Mucosa of descending colon (tissue), 3 donors: ENCODE measurements at regions not wholly inside any gene's neighbourhood (a gene's known extent, or its start where the extent isn't known, plus 50 kb on each side); places are given as distances from the start of the nearest gene placed in this dataset.

ENCODE experiments used
- ATAC-seq: fragments of 200-7000 bp; cut with Tn5 transposase; one replicate; pipeline ENCODE4 v1.9.1; 2020; ENCODE audit warnings: mild to moderate bottlenecking, moderate library complexity
- DNase-seq, 3 donors: peaks; one replicate each; pipeline ENCODE4 v3.0.0-alpha.2; 2020
- H3K36me3 ChIP-seq: fragments of 200-600 bp; one replicate; pipeline ENCODE4 v1.8.0; 2021; ENCODE audit warnings: low read depth, mild to moderate bottlenecking
- H3K4me1 ChIP-seq: fragments of 200-600 bp; one replicate; pipeline ENCODE4 v1.8.0; 2021; ENCODE audit warnings: low read depth, mild to moderate bottlenecking
- H3K4me3 ChIP-seq: fragments of 200-600 bp; one replicate; pipeline ENCODE4 v1.8.0; 2021; ENCODE audit warnings: mild to moderate bottlenecking
- H3K9me3 ChIP-seq: fragments of 200-600 bp; one replicate; pipeline ENCODE4 v1.8.0; 2021; ENCODE audit warnings: mild to moderate bottlenecking
- intact Hi-C, 2 donors: fragments of 100-400 bp; cut with DNase I in 1 of 2; cut with micrococcal nuclease in 1 of 2; formaldehyde crosslinking; loops; one replicate each; pipeline versions ENCODE4 v1.11.0 to v1.11.1; 2022; cut with DNase I, micrococcal nuclease
- TF ChIP-seq, protein P1 (sequence below): fragments of 200-600 bp; IDR thresholded peaks from one replicate; pipeline ENCODE4 v1.8.0; 2022; ENCODE audit warnings: antibody characterized with exemption, mild to moderate bottlenecking
- donor health status: DM: no; HTN: no; CAD: no; lungs with moderate emphysema.
- donor health status: DM: no; HTN: no; CAD: no.
- donor health status: DM: no; HTN: yes; CAD: no.

GRCh38 chr4:110395421-110395820 is 80.5 kb upstream of the ENPEP start:
- Histone ChIP-seq H3K36me3 (no peaks in the 10 kb centered on the region), H3K4me1 (no peaks in the 10 kb centered on the region), H3K9me3 (no peaks in the 10 kb centered on the region), H3K4me3 (no peak overlapping the region)
- DNase-seq = peak in 1 of 3 donors; percentile 10
- intact Hi-C loops = no loop called here
- TF ChIP-seq, protein P1, sequence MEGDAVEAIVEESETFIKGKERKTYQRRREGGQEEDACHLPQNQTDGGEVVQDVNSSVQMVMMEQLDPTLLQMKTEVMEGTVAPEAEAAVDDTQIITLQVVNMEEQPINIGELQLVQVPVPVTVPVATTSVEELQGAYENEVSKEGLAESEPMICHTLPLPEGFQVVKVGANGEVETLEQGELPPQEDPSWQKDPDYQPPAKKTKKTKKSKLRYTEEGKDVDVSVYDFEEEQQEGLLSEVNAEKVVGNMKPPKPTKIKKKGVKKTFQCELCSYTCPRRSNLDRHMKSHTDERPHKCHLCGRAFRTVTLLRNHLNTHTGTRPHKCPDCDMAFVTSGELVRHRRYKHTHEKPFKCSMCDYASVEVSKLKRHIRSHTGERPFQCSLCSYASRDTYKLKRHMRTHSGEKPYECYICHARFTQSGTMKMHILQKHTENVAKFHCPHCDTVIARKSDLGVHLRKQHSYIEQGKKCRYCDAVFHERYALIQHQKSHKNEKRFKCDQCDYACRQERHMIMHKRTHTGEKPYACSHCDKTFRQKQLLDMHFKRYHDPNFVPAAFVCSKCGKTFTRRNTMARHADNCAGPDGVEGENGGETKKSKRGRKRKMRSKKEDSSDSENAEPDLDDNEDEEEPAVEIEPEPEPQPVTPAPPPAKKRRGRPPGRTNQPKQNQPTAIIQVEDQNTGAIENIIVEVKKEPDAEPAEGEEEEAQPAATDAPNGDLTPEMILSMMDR = no peak
- peak; percentile 79 for ATAC-seq

DNA sequence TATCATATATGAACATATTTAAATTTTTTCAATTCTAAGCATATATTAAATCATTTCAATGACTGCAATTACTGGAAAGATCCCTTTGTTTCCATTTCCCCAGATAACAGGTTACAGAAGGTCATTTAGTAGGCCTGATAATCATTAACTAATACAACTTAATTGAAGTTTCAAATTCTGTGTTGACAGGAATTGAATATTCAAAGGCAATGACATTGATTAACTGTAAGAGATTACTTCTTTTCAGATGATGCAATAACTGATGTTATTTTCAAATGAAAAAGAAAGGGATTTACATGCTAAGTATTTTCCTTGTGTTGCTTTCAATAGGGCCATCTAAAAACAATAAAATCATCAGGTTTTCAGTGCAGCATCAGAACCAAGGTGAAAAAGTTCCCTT is 81.1 kb upstream of the ENPEP start:
- intact Hi-C loops = no loop called here
- ATAC-seq (no peak), DNase-seq (no peak)
- Histone ChIP-seq H3K4me3 (no peak overlapping the region), H3K9me3 (no peaks in the 10 kb centered on the region), H3K36me3 (no peaks in the 10 kb centered on the region), H3K4me1 (no peaks in the 10 kb centered on the region)
- TF ChIP-seq, protein P1 = no peak

- Histone ChIP-seq H3K4me3 (no peak overlapping the region), H3K4me1 (no peaks in the 10 kb centered on the region), H3K9me3 (peaks cover 12% of the 10 kb centered on the region), H3K36me3 (no peaks in the 10 kb centered on the region)
- intact Hi-C loops = no loop called here
- DNase-seq (no peak), ATAC-seq (no peak)
- TF ChIP-seq, protein P1 = no peak
Observed at GRCh38 chr4:110381784-110382183, 94.2 kb upstream of the ENPEP start.

- DNase-seq (no peak), ATAC-seq (no peak)
- TF ChIP-seq, protein P1 = no peak
- intact Hi-C loops = no loop called here
- Histone ChIP-seq H3K4me1 (no peaks in the 10 kb centered on the region), H3K9me3 (no peaks in the 10 kb centered on the region), H3K4me3 (no peak overlapping the region), H3K36me3 (no peaks in the 10 kb centered on the region)
Observed at GRCh38 chr4:110372485-110372884, 103.5 kb upstream of the ENPEP start.

DNA sequence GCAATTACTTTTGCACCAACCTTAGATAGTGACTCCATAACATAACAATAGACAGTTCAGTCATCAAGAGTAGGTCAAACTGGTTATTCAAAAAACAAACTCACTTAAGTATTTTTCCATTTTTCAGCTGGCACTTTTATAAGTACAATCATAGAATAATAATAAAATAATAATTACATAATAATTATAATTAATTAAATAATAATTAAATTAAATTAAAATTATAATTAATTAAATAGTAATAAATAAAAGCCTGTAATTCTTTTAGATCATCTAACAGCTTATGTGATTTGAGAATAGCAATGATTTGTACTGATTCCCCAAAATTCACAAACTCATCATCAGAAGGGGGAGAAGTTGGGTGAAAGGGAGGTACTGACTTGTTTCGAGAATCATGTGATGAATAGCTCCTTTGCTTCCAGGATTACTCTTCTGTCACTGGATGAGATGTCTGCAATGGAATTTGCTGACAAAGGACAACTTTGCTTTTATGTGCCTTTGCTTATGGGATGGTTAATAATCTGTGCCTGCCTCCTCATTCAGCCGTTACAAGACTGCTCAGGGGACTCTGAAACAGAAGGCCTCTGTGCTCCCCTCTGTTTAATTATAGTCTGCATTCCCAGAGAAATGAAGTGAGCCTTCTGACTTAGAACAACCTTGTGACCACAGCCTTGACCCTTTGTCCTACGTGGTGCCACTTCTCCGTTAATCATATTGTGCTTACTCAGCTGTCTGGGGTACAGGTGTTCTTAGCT is 104.8 kb upstream of the ENPEP start:
- TF ChIP-seq, protein P1 = no peak
- no peaks in the 10 kb centered on the region for H3K9me3 ChIP-seq
- no peaks in the 10 kb centered on the region for H3K36me3 ChIP-seq
- no peak for ATAC-seq
- intact Hi-C loops = no loop called here
- no peaks in the 10 kb centered on the region for H3K4me1 ChIP-seq
- no peak overlapping the region for H3K4me3 ChIP-seq
- no peak for DNase-seq
